Adrenal gland (tissue), 9 donors: ENCODE measurements at regions not wholly inside any gene's neighbourhood (a gene's known extent, or its start where the extent isn't known, plus 50 kb on each side); places are given as distances from the start of the nearest gene placed in this dataset.
A peak's percentile ranks its signal among the peaks of the same experiment; 100 is the strongest.
"Not testable (repeated sequence)": the region's sequence is repeated elsewhere in the genome, so short reads cannot be mapped to it uniquely, and the experiment has no call there.

Experiments used
- DNase-seq, 7 donors: peaks; one replicate each; pipeline ENCODE4 v3.0.0-alpha.2; 2019 to 2020
- H3K27ac ChIP-seq, 5 donors: fragments of 200-600 bp; sonication (generic) in 4 of 5; 1 replicate in 3 of 5; 2 replicates in 2 of 5; pipeline versions ENCODE4 v1.5.1 to v1.8.0; 2016 to 2020; ENCODE audit warnings: mild to moderate bottlenecking in 1 of 5
- H3K27me3 ChIP-seq: fragments of 200-600 bp; 2 replicates; pipeline ENCODE4 v1.8.0; 2021
- H3K36me3 ChIP-seq, 2 donors: fragments of 200-600 bp; replicated peaks in 1 of 2; 1 replicate in 1 of 2; 2 replicates in 1 of 2; pipeline versions ENCODE4 v1.5.1 to v1.8.0; 2018 to 2022
- H3K4me1 ChIP-seq, 2 donors: fragments of 200-600 bp; replicated peaks in 1 of 2; 1 replicate in 1 of 2; 2 replicates in 1 of 2; pipeline versions ENCODE4 v1.5.1 to v1.8.0; 2018 to 2021
- H3K4me3 ChIP-seq, 4 donors: fragments of 200-600 bp; sonication (generic) in 3 of 4; one replicate each; pipeline ENCODE4 v1.5.1; 2016 to 2018
- H3K9me3 ChIP-seq, 3 donors: fragments of 200-600 bp; sonication (generic) in 1 of 3; replicated peaks in 1 of 3; 1 replicate in 2 of 3; 2 replicates in 1 of 3; pipeline versions ENCODE4 v1.5.1 to v1.8.0; 2016 to 2021
- POLR2A ChIP-seq, 2 donors: fragments of 450-650 bp; IDR thresholded peaks; one replicate each; pipeline ENCODE4 v1.6.1; 2017; ENCODE audit warnings: antibody characterized with exemption in 2 of 2, mild to moderate bottlenecking in 2 of 2, moderate library complexity in 1 of 2
- WGBS, 4 donors: extraction: QIAGEN DNeasy Blood & Tissue Kit in 2 of 4; methylation state at CpG; one replicate each; pipeline versions ENCODE4 v1.1.5 to v1.1.7; 2013 to 2017; 5-methylcytosine and 5-hydroxymethylcytosine counted together
- intact Hi-C, 2 donors: fragments of 100-400 bp; cut with DNase I; formaldehyde crosslinking; loops; one replicate each; pipeline versions ENCODE4 v1.14.1 to v1.15.0; 2022 to 2023
- TF ChIP-seq, protein P1 (sequence below), 6 experiments: fragments of 450-650 bp in 4 of 6; fragments of 200-600 bp in 2 of 6; sonication (generic) in 1 of 6; IDR thresholded peaks; 1 replicate in 5 of 6; 2 replicates in 1 of 6; pipeline versions ENCODE4 v1.5.1 to v1.8.0; 2016 to 2021; ENCODE audit warnings: antibody characterized with exemption in 6 of 6, mild to moderate bottlenecking in 2 of 6, moderate library complexity in 1 of 6
- donor health status: healthy with polysubstance abuse.
- donor health status: Bipolar disorder and iron deficiency.
- donor health status: DM: yes; HTN: yes; CAD: no.
- donor health status: DM: no; HTN: no; CAD: no.
- donor health status: DM: no; HTN: no; CAD: no.

GRCh38 chr15:26033493-26033892 lies 170.4 kb upstream of the ATP10A start:
- peak in 1 of 7 donors; percentile 5 for DNase-seq
- TF ChIP-seq, protein P1, sequence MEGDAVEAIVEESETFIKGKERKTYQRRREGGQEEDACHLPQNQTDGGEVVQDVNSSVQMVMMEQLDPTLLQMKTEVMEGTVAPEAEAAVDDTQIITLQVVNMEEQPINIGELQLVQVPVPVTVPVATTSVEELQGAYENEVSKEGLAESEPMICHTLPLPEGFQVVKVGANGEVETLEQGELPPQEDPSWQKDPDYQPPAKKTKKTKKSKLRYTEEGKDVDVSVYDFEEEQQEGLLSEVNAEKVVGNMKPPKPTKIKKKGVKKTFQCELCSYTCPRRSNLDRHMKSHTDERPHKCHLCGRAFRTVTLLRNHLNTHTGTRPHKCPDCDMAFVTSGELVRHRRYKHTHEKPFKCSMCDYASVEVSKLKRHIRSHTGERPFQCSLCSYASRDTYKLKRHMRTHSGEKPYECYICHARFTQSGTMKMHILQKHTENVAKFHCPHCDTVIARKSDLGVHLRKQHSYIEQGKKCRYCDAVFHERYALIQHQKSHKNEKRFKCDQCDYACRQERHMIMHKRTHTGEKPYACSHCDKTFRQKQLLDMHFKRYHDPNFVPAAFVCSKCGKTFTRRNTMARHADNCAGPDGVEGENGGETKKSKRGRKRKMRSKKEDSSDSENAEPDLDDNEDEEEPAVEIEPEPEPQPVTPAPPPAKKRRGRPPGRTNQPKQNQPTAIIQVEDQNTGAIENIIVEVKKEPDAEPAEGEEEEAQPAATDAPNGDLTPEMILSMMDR (IDR thresholded peaks at IDR 0.05) = no peak
- no peak for TF ChIP-seq POLR2A (IDR thresholded peaks at IDR 0.05)
- H3K27ac ChIP-seq = no peak overlapping the region
- H3K36me3 ChIP-seq = no peaks in the 10 kb centered on the region
- 62 to 77% (median 65%) methylated on average over 2 of the region's 2 CpGs for WGBS, 4 donors
- intact Hi-C loops = no loop called here
- H3K27me3 ChIP-seq = no peaks in the 10 kb centered on the region
- H3K4me3 ChIP-seq = no peak overlapping the region
- H3K9me3 ChIP-seq = no peaks in the 10 kb centered on the region
- no peaks in the 10 kb centered on the region for H3K4me1 ChIP-seq

DNA sequence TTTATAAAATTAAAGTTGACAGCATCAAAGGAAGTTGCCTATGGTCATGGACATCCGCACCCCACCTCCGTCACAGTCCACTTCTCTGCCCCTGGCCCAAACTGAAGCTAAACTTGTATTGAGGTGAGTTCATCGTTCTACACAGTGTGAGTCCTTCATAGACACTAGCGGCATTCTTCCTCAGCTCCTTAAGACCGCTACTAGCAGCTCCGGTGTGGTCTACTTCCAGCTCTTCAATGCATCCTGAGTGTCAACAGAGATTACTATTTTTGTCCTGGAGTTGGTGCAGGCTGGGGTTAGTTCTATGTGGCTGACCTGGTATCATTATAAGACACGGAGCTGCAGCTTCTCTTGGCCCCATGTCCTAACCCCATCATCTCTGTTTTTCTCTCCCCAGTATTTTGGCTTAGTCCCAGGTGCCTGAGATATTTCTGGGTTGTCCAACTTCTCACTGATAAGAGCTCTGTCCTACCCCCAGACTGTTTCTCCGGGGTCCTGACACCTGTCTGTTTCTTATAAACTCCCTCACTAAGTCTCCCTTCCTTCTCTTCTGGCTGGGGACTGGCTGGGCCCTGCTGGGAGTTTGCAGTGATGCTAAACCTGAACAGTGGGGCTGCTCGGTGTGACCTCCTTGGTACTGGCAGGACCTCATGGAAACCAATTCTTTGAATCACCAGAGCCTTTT lies 169.2 kb upstream of the ATP10A start:
- H3K27me3 ChIP-seq = no peaks in the 10 kb centered on the region
- TF ChIP-seq, protein P1 (IDR thresholded peaks at IDR 0.05) = no peak
- no peak overlapping the region for H3K4me3 ChIP-seq
- H3K9me3 ChIP-seq = no peaks in the 10 kb centered on the region
- no peaks in the 10 kb centered on the region for H3K4me1 ChIP-seq
- H3K27ac ChIP-seq = no peak overlapping the region
- 78 to 81% (median 80%) methylated on average over 9 of the region's 9 CpGs for WGBS, 4 donors
- H3K36me3 ChIP-seq = no peaks in the 10 kb centered on the region
- DNase-seq = peak in 1 of 7 donors; percentile 28
- intact Hi-C loops = no loop called here

DNA sequence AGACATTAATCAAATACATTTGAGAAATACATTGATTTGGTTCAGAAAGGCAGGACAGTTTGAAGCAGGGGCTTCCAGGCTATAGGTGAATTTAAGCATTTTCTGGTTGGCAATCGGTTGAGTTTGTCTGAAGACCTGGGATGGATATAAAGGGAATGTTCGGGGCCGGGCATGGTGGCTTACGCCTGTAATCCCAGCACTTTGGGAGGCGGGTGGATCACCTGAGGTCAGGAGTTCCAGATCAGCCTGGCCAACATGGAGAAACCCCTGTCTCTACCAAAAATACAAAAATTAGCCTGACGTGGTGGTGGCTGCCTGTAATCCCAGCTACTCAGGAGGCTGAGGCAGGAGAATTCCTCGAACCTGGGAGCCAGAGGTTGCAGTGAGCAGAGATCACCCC lies 166.5 kb upstream of the ATP10A start:
- intact Hi-C loops, H3K4me3 ChIP-seq, H3K4me1 ChIP-seq, H3K27me3 ChIP-seq, H3K27ac ChIP-seq, H3K36me3 ChIP-seq, H3K9me3 ChIP-seq: not testable (repeated sequence)
- DNase-seq = peak in 1 of 7 donors; percentile 5
- 74 to 80% (median 80%) methylated on average over 7 of the region's 7 CpGs for WGBS, 4 donors

DNA sequence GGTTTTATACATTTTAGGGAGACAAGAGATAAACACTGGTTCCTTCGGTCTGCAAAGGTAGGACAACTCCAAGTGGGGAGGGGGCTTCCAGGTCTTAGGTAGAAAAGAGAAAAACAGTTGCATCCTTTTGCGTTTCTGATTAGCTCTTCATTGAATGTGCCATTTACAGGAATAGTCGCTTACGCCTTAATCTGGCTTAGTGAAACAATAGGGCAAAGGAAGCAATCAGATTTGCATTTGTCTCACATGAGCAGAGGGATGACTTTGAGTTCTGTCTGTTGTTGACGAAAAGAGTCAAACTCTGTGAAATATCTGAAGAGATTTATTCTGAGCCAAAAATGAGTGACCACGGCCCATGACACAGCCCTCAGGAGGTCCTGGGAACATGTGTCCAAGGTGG lies 166.0 kb upstream of the ATP10A start:
- 70 to 84% (median 78%) methylated on average over 6 of the region's 6 CpGs for WGBS, 4 donors
- no peaks in the 10 kb centered on the region for H3K9me3 ChIP-seq
- H3K4me1 ChIP-seq = no peaks in the 10 kb centered on the region
- H3K27ac ChIP-seq = no peak overlapping the region
- intact Hi-C loops = no loop called here
- no peak overlapping the region for H3K4me3 ChIP-seq
- TF ChIP-seq, protein P1 (IDR thresholded peaks at IDR 0.05) = no peak
- no peak for TF ChIP-seq POLR2A (IDR thresholded peaks at IDR 0.05)
- H3K27me3 ChIP-seq = no peaks in the 10 kb centered on the region
- H3K36me3 ChIP-seq = no peaks in the 10 kb centered on the region
- no peak for DNase-seq

DNA sequence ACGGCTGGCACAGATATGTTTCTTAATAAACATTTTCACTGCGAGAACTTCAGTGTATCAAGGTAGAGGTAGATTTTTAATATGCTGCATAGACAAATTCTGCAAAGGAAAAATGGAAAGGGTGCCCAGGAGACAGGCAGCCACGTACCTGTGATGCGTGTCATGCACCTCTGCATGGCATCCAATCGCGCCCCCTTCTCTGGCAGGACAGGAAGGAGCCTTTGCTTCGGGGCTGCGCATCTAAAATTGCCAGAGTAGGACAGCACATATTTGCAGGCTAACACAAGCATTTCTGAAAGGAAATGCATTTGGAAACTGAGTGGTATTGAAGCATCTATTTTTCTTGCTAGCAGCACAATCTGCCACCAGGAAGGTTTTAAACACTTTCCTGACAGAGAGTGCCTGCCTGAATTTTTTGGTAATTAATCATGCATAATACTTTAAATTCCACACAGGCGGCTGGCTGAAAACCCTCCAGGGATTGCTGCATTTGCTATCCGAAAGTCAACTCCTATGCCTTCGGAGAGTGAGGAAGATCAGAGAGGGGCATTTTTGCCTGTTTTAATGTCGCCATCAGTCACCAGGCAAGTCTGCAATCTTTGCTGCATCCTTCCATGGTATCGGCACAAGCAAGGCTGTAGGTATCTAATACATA lies 165.1 kb upstream of the ATP10A start:
- intact Hi-C loops = no loop called here
- WGBS, 4 donors = 61 to 73% (median 67%) methylated on average over 13 of the region's 13 CpGs
- TF ChIP-seq, protein P1 (IDR thresholded peaks at IDR 0.05) = no peak
- H3K36me3 ChIP-seq = no peaks in the 10 kb centered on the region
- H3K27me3 ChIP-seq = no peaks in the 10 kb centered on the region
- H3K4me3 ChIP-seq = no peak overlapping the region
- H3K4me1 ChIP-seq = no peaks in the 10 kb centered on the region
- no peaks in the 10 kb centered on the region for H3K9me3 ChIP-seq
- peak in 1 of 7 donors; percentile 2 for DNase-seq
- H3K27ac ChIP-seq = no peak overlapping the region

- H3K27ac ChIP-seq, H3K36me3 ChIP-seq, intact Hi-C loops, H3K9me3 ChIP-seq, H3K4me3 ChIP-seq, H3K4me1 ChIP-seq, H3K27me3 ChIP-seq: not testable (repeated sequence)
- WGBS, 4 donors = 77 to 90% (median 82%) methylated on average over 3 of the region's 3 CpGs
- DNase-seq = peak in 1 of 7 donors; percentile 2
Observed at GRCh38 chr15:26026671-26027070, 163.5 kb upstream of the ATP10A start.
